ENCODE measurements at regions not wholly inside any gene's neighbourhood (a gene's known extent, or its start where the extent isn't known, plus 50 kb on each side); places are given as distances from the start of the nearest gene placed in this dataset.

- no peak for TF ChIP-seq PBX3 (IDR thresholded peaks at IDR 0.05)
Observed at GRCh38 chr2:163200741-163201140, 362.2 kb upstream of the KCNH7 start (continued).

GRCh38 chr2:163198972-163199371 lies 360.4 kb upstream of the KCNH7 start:
- Histone ChIP-seq H3K27ac (no peak overlapping the region), H3K4me3 (no peak overlapping the region), H3K9me3 (no peaks in the 10 kb centered on the region; the same call in 2 of the 3 replicates), H3K4me2 (no peak overlapping the region), H3K4me1 (no peaks in the 10 kb centered on the region)
- ATAC-seq: no peak
- no peak for FAIRE-seq
- WGBS (ENCODE audit: missing lambda C conversion rate): 73% methylated on average over 2 of the region's 2 CpGs
- DNase-seq (ENCODE audit: low read depth in 1 of 2, low spot score in 1 of 2): no peak
- TF ChIP-seq FOSB (CRISPR knock-in tag; IDR thresholded peaks at IDR 0.05) (no peak), POLR2A (IDR thresholded peaks at IDR 0.05; ENCODE audit: low read length) (no peak), RNF2 (IDR thresholded peaks at IDR 0.05; ENCODE audit: borderline replicate concordance, low read depth) (no peak), ZFP36 (IDR thresholded peaks at IDR 0.05; ENCODE audit: borderline replicate concordance, partially characterized antibody) (no peak), HMGXB4 (CRISPR knock-in tag; IDR thresholded peaks at IDR 0.05; ENCODE audit: borderline replicate concordance) (no peak), HOXB5 (CRISPR knock-in tag; IDR thresholded peaks at IDR 0.05) (no peak), CHD4 (IDR thresholded peaks at IDR 0.05; ENCODE audit: borderline replicate concordance) (no peak), USF2 (IDR thresholded peaks at IDR 0.05) (no peak), MYC (IDR thresholded peaks at IDR 0.05; ENCODE audit: borderline replicate concordance, low read length) (no peak), ATOH8 (CRISPR knock-in tag; IDR thresholded peaks at IDR 0.05; ENCODE audit: low read depth) (no peak), ZC3H11A (IDR thresholded peaks at IDR 0.05) (no peak), EHF (CRISPR knock-in tag; IDR thresholded peaks at IDR 0.05) (no peak), HEYL (CRISPR knock-in tag; IDR thresholded peaks at IDR 0.05) (no peak)
- ChIA-PET CTCF (interaction anchor here (1.8 to 3.3 kb wide), 2 partner anchors 10 to 16 kb away, joined by 8 to 14 read pairs; no protein-coding TSS in a partner anchor), POLR2A (no interaction called here)

- Histone ChIP-seq H3K4me2 (no peak overlapping the region), H3K27ac (no peak overlapping the region), H3K4me3 (no peak overlapping the region), H3K4me1 (no peaks in the 10 kb centered on the region; the same call in 2 of the 3 replicates), H3K9me3 (no peaks in the 10 kb centered on the region; the same call in 2 of the 3 replicates)
- TF ChIP-seq RARB (CRISPR knock-in tag; IDR thresholded peaks at IDR 0.05) (no peak), CHD2 (IDR thresholded peaks at IDR 0.05; ENCODE audit: low read length, partially characterized antibody) (no peak), ESRRA (IDR thresholded peaks at IDR 0.05; ENCODE audit: borderline replicate concordance, low read length) (no peak), EHF (CRISPR knock-in tag; IDR thresholded peaks at IDR 0.05) (no peak), POLR2A (IDR thresholded peaks at IDR 0.05; ENCODE audit: low read length) (no peak), TP53 (CRISPR knock-in tag; IDR thresholded peaks at IDR 0.05) (no peak), CBX8 (IDR thresholded peaks at IDR 0.05) (no peak), FOXS1 (CRISPR knock-in tag; IDR thresholded peaks at IDR 0.05) (no peak), RAD21 (conservative IDR thresholded peaks at IDR 0.05 in 1 of 2, IDR thresholded peaks at IDR 0.05 in 1 of 2) (no peak), POLR2AphosphoS2 (conservative IDR thresholded peaks at IDR 0.05; ENCODE audit: low read length) (no peak), FOSL2 (IDR thresholded peaks at IDR 0.05) (no peak), FOSL2 (CRISPR knock-in tag; IDR thresholded peaks at IDR 0.05) (no peak)
- ATAC-seq: no peak
- ChIA-PET POLR2A (no interaction called here), CTCF (interaction anchor here (0.6 to 3.3 kb wide), 3 partner anchors 10 to 286 kb away, joined by 3 to 14 read pairs (median 8); no protein-coding TSS in a partner anchor)
- WGBS (ENCODE audit: missing lambda C conversion rate): 42% methylated on average over 1 of the region's 1 CpG
- DNase-seq (ENCODE audit: low read depth in 1 of 2, low spot score in 1 of 2): no peak
- FAIRE-seq: no peak
Observed at GRCh38 chr2:163198007-163198406, 359.4 kb upstream of the KCNH7 start.

Data from A549 (cell line).